ENCODE measurements at regions not wholly inside any gene's neighbourhood (a gene's known extent, or its start where the extent isn't known, plus 50 kb on each side); places are given as distances from the start of the nearest gene placed in this dataset.
A peak's percentile ranks its signal among the peaks of the same experiment; 100 is the strongest.

- no peak overlapping the region for H3K27ac ChIP-seq
- H3K9me3 ChIP-seq: no peaks in the 10 kb centered on the region
- H3K4me3 ChIP-seq: no peak overlapping the region
- no peak for DNase-seq
- intact Hi-C loops (cut with DNase I; ENCODE audit: low total_unique reads): no loop called here
- TF ChIP-seq CTCF (IDR thresholded peaks at IDR 0.05): no peak
- H3K27me3 ChIP-seq: peaks cover 0 to 42% of the 10 kb centered on the region in 2 donors
- peaks cover 0 to 14% (median 13%) of the 10 kb centered on the region in 4 donors for H3K4me1 ChIP-seq
- H3K36me3 ChIP-seq: no peaks in the 10 kb centered on the region
Measured at GRCh38 chr11:123303924-123304323, 108.9 kb upstream of the CLMP start.

GRCh38 chr11:123302751-123303195, 107.7 kb upstream of the CLMP start:
- peaks cover 0 to 14% (median 13%) of the 10 kb centered on the region in 4 donors for H3K4me1 ChIP-seq
- DNase-seq: no peak
- no peak overlapping the region for H3K4me3 ChIP-seq
- intact Hi-C loops (cut with DNase I; ENCODE audit: low total_unique reads): no loop called here
- H3K27me3 ChIP-seq: peaks cover 0 to 47% of the 10 kb centered on the region in 2 donors
- H3K27ac ChIP-seq: no peak overlapping the region
- H3K9me3 ChIP-seq: no peaks in the 10 kb centered on the region
- TF ChIP-seq CTCF (IDR thresholded peaks at IDR 0.05): no peak
- no peaks in the 10 kb centered on the region for H3K36me3 ChIP-seq

GRCh38 chr11:123301696-123302400, 106.8 kb upstream of the CLMP start:
- intact Hi-C loops (cut with DNase I; ENCODE audit: low total_unique reads): no loop called here
- peak in 1 of 2 donors; percentile 31 for DNase-seq
- peak; percentile 74 to 78 for TF ChIP-seq CTCF (IDR thresholded peaks at IDR 0.05)
- Histone ChIP-seq H3K4me1 (peaks cover 0 to 14% (median 13%) of the 10 kb centered on the region in 4 donors), H3K27me3 (peaks cover 0 to 54% of the 10 kb centered on the region in 2 donors), H3K4me3 (peak overlapping the region; percentile 33 to 55), H3K9me3 (no peaks in the 10 kb centered on the region), H3K27ac (no peak overlapping the region), H3K36me3 (no peaks in the 10 kb centered on the region)

- Histone ChIP-seq H3K4me3 (peak overlapping the region in 1 of 2 donors; percentile 55), H3K27ac (no peak overlapping the region), H3K4me1 (peaks cover 0 to 14% (median 13%) of the 10 kb centered on the region in 4 donors), H3K27me3 (peaks cover 0 to 54% of the 10 kb centered on the region in 2 donors), H3K36me3 (no peaks in the 10 kb centered on the region), H3K9me3 (no peaks in the 10 kb centered on the region)
- no peak for DNase-seq
- intact Hi-C loops (cut with DNase I; ENCODE audit: low total_unique reads): no loop called here
- TF ChIP-seq CTCF (IDR thresholded peaks at IDR 0.05): no peak
Measured at GRCh38 chr11:123301013-123301591, 106.1 kb upstream of the CLMP start.

GRCh38 chr11:123299721-123300120, 104.7 kb upstream of the CLMP start:
- TF ChIP-seq CTCF (IDR thresholded peaks at IDR 0.05): no peak
- Histone ChIP-seq H3K27ac (no peak overlapping the region), H3K4me3 (no peak overlapping the region), H3K4me1 (peaks cover 0 to 14% (median 13%) of the 10 kb centered on the region in 4 donors), H3K27me3 (peaks cover 0 to 54% of the 10 kb centered on the region in 2 donors), H3K9me3 (no peaks in the 10 kb centered on the region), H3K36me3 (no peaks in the 10 kb centered on the region)
- intact Hi-C loops (cut with DNase I; ENCODE audit: low total_unique reads): loop anchor here (5.0 kb wide), 1 partner anchor 178 kb away; no protein-coding TSS in a partner anchor
- DNase-seq: no peak
